ENCODE measurements at regions not wholly inside any gene's neighbourhood (a gene's known extent, or its start where the extent isn't known, plus 50 kb on each side); places are given as distances from the start of the nearest gene placed in this dataset.
"Not testable (repeated sequence)": the region's sequence is repeated elsewhere in the genome, so short reads cannot be mapped to it uniquely, and the experiment has no call there.

DNA sequence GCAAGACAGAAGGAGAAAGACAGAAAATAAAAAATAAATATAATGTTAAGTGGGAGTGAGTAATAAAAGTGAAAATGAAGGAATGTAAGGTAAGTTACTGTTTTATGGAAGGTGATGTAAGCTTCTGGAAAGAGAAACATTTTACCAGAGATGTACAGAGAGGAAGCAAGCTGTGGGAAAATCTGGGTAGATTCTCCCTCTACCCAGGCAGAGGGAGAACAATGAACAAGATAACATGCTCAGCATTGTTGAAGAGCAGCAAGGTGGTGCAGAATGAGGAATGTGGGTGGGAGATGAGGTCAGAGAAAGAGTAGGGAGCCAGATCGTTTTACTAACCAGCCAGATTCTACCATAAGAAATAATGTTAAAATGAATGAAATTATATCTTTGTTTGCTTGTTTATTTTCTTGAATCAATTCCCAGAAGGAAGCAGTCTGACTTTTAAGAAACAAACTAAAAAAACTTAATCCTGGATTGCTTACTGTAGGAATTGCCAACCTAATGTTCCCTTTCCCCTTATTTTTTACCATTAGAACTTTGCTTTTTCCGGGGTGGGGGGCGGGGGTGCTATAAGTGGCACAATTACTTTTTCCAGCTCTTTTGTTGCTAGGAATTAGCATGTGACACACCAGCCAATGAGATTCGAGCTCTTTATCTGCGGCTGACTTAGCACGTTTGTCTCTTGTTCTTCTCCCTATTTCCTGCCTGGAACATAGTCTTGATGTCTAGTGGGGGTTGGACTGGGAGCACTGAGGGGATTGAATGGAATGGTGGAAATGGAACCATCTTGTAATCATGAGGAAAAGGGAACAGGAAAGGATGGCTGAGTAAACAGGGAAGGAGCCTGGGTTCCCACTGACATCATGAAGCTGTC is 356.7 kb downstream of the TMEM167A start:
- no peak overlapping the region for H3K4me3 ChIP-seq
- TF ChIP-seq, protein P1, sequence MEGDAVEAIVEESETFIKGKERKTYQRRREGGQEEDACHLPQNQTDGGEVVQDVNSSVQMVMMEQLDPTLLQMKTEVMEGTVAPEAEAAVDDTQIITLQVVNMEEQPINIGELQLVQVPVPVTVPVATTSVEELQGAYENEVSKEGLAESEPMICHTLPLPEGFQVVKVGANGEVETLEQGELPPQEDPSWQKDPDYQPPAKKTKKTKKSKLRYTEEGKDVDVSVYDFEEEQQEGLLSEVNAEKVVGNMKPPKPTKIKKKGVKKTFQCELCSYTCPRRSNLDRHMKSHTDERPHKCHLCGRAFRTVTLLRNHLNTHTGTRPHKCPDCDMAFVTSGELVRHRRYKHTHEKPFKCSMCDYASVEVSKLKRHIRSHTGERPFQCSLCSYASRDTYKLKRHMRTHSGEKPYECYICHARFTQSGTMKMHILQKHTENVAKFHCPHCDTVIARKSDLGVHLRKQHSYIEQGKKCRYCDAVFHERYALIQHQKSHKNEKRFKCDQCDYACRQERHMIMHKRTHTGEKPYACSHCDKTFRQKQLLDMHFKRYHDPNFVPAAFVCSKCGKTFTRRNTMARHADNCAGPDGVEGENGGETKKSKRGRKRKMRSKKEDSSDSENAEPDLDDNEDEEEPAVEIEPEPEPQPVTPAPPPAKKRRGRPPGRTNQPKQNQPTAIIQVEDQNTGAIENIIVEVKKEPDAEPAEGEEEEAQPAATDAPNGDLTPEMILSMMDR (IDR thresholded peaks at IDR 0.05; ENCODE audit: control extremely low read depth, extremely low read depth): no peak
- no peaks in the 10 kb centered on the region for H3K27me3 ChIP-seq (ENCODE audit: control insufficient read depth in 3 of 3, insufficient read depth in 3 of 3, low read length in 2 of 3)
- no peak overlapping the region for H3K9ac ChIP-seq (ENCODE audit: insufficient read depth in 1 of 2, low read length in 2 of 2)
- H3K4me1 ChIP-seq (ENCODE audit: control insufficient read depth in 5 of 5, insufficient read depth in 5 of 5, low read length in 5 of 5): peaks cover 0 to 16% (median 0%) of the 10 kb centered on the region in 5 donors
- H3K9me3 ChIP-seq (ENCODE audit: control insufficient read depth in 4 of 4, insufficient read depth in 3 of 4, low read length in 3 of 4): no peaks in the 10 kb centered on the region
- no peaks in the 10 kb centered on the region for H3K36me3 ChIP-seq (ENCODE audit: control insufficient read depth in 4 of 4, insufficient read depth in 4 of 4, low read length in 4 of 4)
- WGBS, 2 donors: 60 to 71% methylated on average over 6 of the region's 6 CpGs
- DNase-seq: peak in 2 of 3 donors; percentile 49 to 52
- H3K27ac ChIP-seq (ENCODE audit: low read depth in 1 of 2, low read length in 1 of 2): no peak overlapping the region
- no peak for ATAC-seq (ENCODE audit: insufficient read depth, low FRiP score)

DNA sequence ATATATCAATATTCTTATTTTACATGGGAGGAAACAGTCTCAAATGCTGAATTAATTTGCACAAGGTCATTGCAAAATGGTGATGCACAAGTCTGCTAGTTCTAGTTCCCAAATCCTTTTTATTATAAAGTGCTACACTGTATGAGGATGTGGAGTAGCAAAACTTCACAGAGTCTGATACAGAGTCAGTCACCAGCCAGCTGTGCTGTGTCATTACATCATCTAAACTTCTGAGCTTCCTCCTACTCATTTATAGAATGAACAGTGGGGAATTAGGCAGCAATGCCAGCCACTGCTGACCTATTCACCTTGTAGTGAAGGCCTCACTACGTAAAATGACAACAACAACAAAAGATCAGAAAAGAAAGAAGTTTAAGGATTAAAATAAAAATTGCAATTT is 357.8 kb downstream of the TMEM167A start:
- Histone ChIP-seq H3K4me1 (ENCODE audit: control insufficient read depth in 5 of 5, insufficient read depth in 5 of 5, low read length in 5 of 5) (peaks cover 0 to 16% (median 0%) of the 10 kb centered on the region in 5 donors), H3K27me3 (ENCODE audit: control insufficient read depth in 3 of 3, insufficient read depth in 3 of 3, low read length in 2 of 3) (no peaks in the 10 kb centered on the region), H3K9ac (ENCODE audit: insufficient read depth in 1 of 2, low read length in 2 of 2) (no peak overlapping the region), H3K4me3 (no peak overlapping the region), H3K27ac (ENCODE audit: low read depth in 1 of 2, low read length in 1 of 2) (no peak overlapping the region), H3K36me3 (ENCODE audit: control insufficient read depth in 4 of 4, insufficient read depth in 4 of 4, low read length in 4 of 4) (no peaks in the 10 kb centered on the region), H3K9me3 (ENCODE audit: control insufficient read depth in 4 of 4, insufficient read depth in 3 of 4, low read length in 3 of 4) (no peaks in the 10 kb centered on the region)
- DNase-seq: peak; percentile 83 to 93 (median 93)
- 61 to 92% methylated on average over 1 of the region's 1 CpG for WGBS, 2 donors
- no peak for ATAC-seq (ENCODE audit: insufficient read depth, low FRiP score)
- TF ChIP-seq, protein P1 (IDR thresholded peaks at IDR 0.05; ENCODE audit: control extremely low read depth, extremely low read depth): no peak

DNA sequence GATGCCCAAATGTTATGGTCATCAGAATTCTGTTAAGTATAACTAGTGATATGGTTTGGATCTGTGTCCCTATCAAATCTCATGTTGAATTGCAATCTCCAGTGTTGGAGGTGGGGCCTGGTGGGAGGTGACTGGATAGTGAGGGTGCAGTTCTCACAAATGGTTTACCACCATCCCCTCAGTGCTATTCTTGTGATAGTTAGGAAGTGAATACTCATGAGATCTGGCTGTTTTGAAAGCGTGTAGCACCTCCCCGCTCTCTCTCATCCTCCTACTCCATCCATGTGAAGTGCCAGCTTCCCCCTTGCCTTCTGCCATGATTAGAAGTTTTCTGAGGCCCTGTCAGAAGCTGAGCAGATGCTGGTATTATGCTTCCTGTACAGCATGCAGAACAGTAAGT is 359.5 kb downstream of the TMEM167A start:
- Histone ChIP-seq H3K27me3 (ENCODE audit: control insufficient read depth in 3 of 3, insufficient read depth in 3 of 3, low read length in 2 of 3) (no peaks in the 10 kb centered on the region), H3K4me3 (no peak overlapping the region), H3K4me1 (ENCODE audit: control insufficient read depth in 5 of 5, insufficient read depth in 5 of 5, low read length in 5 of 5) (peaks cover 0 to 16% (median 0%) of the 10 kb centered on the region in 5 donors), H3K9me3 (ENCODE audit: control insufficient read depth in 4 of 4, insufficient read depth in 3 of 4, low read length in 3 of 4) (no peaks in the 10 kb centered on the region), H3K36me3 (ENCODE audit: control insufficient read depth in 4 of 4, insufficient read depth in 4 of 4, low read length in 4 of 4) (no peaks in the 10 kb centered on the region), H3K27ac (ENCODE audit: low read depth in 1 of 2, low read length in 1 of 2) (no peak overlapping the region), H3K9ac (ENCODE audit: insufficient read depth in 1 of 2, low read length in 2 of 2) (no peak overlapping the region)
- DNase-seq (no peak), ATAC-seq (ENCODE audit: insufficient read depth, low FRiP score) (no peak)
- 90 to 92% methylated on average over 2 of the region's 2 CpGs for WGBS, 2 donors
- TF ChIP-seq, protein P1 (IDR thresholded peaks at IDR 0.05; ENCODE audit: control extremely low read depth, extremely low read depth): no peak

DNA sequence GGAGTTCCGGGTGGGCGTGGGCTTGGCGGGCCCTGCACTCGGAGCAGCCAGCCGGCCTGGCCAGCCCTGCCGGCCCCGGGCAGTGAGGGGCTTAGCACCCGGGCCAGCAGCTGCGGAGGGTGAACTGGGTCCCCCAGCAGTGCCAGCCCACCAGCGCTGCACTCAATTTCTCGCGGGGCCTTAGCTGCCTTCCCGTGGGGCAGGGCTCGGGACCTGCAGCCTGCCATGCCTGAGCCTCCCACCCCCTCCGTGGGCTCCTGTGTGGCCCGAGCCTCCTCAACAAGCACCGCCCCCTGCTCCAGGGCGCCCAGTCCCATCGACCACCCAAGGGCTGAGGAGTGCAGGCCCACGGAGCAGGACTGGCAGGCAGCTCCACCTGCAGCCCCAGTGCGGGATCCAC is 362.5 kb downstream of the TMEM167A start:
- WGBS, 2 donors: 98% methylated on average over 13 to 21 of the region's 21 CpGs
- ATAC-seq (ENCODE audit: insufficient read depth, low FRiP score); H3K9ac ChIP-seq (ENCODE audit: insufficient read depth in 1 of 2, low read length in 2 of 2); H3K36me3 ChIP-seq (ENCODE audit: control insufficient read depth in 4 of 4, insufficient read depth in 4 of 4, low read length in 4 of 4); H3K27me3 ChIP-seq (ENCODE audit: control insufficient read depth in 3 of 3, insufficient read depth in 3 of 3, low read length in 2 of 3); H3K4me1 ChIP-seq (ENCODE audit: control insufficient read depth in 5 of 5, insufficient read depth in 5 of 5, low read length in 5 of 5); H3K27ac ChIP-seq (ENCODE audit: low read depth in 1 of 2, low read length in 1 of 2); H3K9me3 ChIP-seq (ENCODE audit: control insufficient read depth in 4 of 4, insufficient read depth in 3 of 4, low read length in 3 of 4); H3K4me3 ChIP-seq; DNase-seq: not testable (repeated sequence)
